ENCODE measurements at regions not wholly inside any gene's neighbourhood (a gene's known extent, or its start where the extent isn't known, plus 50 kb on each side); places are given as distances from the start of the nearest gene placed in this dataset.
"Not testable (repeated sequence)": the region's sequence is repeated elsewhere in the genome, so short reads cannot be mapped to it uniquely, and the experiment has no call there.

DNA sequence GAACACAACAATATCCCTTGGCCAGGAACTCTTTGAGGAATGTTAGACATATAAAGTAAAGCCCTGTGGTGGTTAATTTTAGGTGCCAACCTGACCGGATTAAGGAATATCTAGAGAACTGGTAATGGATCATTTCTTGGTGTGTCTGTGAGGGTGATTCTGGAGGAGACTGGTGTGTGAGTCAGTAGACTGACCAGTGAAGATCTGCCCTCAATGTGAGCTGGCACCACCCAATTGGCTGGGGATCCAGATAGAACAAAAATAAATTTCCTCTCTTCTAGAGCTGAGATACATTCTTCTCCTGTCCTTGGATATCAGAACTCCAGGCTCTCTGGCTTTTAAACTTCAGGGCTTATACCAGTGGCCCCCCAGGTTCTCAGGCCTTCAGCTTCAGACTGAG, 56.2 kb upstream of the TNPO1 start:
- no peak for DNase-seq

DNA sequence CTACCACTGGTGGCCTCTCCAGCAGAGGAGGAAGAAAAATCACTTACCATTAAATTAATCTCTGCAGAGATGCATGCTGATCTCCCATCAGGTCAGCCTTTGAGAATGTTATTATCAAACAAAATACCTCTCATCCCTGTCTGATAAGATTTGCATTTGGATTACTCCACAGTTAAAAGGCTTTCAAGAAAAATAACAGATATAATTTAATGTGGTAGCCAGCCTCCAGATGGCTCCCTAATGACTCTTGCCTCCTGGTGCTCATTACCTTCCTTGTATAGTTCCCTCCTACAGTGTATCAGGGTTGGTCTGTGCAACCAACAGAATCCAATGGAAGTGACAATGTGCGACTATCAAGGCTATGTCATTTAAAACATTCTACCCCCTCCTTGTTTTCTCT, 63.6 kb upstream of the TNPO1 start:
- no peak for DNase-seq

DNA sequence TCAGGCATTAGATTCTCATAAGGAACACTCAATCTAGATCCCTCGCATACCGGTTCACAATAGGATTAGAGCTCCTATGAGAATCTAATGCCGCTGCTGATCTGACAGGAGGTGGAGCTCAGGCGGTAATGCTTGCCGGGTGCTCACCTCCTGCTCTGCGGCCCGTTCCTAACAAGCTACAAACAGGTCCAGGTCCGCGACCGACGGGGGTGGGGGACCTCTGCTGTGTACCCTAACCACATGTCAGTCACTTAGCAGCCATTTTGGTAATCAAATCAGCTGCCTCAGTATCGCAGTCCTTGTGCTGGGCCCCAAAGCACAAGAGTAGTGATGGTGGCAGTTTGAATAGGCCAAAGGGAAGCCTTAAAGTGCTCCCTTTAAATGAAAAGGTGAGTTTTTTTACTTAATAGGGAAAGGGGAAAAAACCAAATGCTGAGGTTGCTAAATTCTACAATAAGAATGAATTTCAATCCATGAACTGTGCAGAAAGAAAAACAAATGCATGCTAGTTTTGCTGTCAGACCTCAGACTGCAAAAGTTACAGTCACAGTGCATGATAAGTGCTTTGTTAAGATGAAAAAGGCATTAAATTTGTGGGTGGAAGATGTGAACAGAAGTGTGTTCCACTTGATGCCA, 67.0 kb upstream of the TNPO1 start:
- DNase-seq = no peak

DNA sequence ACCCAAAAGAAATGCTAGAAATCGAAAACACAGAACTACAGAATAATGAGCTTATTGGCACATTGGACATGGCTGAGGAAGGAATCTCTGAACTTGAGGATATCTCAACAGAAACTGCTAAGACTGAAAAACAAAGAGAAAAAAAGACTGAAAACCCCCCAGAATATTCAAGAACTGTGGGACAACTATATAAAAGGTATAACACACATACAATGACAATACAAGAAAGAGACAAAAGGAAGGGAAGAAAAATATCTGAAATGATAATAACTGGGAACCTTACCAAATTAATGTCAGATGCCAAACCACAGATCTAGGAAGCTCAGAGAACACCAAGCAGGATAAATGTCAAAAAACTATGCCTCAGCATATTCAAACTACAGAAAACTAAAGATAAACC, 68.6 kb upstream of the TNPO1 start:
- no peak for DNase-seq

DNA sequence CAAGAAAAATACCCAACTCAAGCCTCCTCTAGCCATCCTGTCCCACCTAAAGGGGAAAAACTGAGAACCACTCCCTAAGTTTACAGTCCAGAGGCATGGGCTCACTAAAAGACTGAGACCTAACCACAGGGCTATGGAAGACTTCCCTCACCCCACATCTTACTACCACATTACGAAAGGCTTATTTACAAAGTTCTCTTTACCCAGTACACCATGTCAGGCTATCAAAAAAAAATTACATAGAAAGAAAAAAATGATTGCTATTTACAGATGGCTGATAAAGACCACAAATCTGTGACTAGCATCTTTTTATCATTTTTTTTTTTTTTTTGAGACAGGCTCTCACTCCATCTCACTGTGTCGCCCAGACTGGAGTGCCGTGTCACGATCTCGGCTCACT, 69.7 kb upstream of the TNPO1 start:
- DNase-seq = no peak

DNA sequence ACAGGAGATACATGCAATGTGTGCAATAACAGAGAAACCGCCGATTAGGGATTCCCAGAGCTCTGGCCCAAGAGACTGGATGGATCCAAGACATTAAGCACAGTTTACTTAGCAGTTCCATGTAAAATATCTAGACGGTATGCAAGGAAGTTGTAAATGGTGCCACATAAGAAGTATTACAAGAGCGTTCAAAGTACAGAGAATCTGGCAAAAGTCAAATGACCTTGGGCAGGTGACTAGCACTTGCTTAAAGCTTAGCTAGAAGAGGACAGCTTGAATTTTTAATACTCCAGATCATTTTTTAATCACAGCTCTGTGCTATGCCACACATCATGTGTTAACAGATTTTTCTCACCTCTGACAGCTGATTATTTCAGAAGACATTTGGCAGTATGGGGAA, 72.3 kb upstream of the TNPO1 start:
- no peak for DNase-seq

DNA sequence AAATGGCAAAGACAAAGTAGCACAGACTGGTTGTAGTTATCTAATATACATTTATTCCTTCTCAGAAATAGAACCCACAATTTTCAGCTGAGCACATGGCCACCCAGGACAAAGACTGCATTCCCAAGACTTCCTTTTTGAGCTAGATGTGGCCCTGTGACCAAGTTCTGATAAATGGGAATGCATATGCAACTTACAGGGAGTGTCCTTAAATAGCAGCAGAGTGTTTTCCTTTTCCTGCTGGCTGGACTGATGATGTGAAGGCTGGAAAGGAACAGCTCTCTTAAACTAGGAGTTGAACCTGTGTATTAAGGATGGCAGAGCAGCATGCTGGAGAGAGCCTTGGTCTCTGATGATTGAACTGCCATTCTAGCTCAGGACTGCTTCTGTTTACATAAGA, 74.7 kb upstream of the TNPO1 start:
- no peak for DNase-seq

DNA sequence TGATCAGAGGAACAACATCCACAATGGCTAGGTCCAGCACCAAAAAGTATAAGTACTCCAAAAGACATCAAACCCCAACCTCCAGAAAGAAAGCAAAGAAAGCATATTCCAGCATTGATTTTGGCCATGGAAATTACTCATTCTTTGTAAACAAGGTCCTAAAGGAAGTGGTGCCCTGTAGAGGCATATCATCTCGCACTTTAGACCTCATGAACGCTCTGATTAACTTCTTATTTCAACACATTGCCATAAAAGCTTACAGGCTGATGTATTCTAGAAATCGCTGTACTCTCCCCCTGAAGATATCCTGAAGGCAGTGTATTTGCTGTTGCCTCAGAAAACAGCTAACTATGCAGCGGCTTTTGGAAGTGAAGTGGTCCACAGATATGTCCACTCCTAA, 82.7 kb upstream of the TNPO1 start:
- DNase-seq = no peak

DNA sequence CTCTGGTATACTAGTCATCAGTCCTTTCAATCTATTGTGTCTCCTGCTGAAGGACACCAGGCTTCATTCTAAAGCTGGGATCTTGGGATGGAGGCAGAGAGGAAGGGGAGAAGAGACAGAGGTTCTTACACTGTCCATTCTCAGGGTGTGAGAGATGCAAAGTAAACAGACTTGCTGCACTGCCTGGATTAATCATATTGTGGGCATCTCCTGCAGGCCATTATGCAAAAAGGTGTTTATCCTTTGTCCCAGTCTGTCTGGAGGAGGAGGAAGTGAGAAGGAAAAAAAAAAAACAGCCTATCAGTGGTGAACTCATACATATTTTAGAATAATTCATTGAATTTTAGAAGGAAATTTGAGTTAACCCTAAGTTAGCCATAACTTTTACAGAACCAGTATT, 92.9 kb upstream of the TNPO1 start:
- DNase-seq = no peak

DNA sequence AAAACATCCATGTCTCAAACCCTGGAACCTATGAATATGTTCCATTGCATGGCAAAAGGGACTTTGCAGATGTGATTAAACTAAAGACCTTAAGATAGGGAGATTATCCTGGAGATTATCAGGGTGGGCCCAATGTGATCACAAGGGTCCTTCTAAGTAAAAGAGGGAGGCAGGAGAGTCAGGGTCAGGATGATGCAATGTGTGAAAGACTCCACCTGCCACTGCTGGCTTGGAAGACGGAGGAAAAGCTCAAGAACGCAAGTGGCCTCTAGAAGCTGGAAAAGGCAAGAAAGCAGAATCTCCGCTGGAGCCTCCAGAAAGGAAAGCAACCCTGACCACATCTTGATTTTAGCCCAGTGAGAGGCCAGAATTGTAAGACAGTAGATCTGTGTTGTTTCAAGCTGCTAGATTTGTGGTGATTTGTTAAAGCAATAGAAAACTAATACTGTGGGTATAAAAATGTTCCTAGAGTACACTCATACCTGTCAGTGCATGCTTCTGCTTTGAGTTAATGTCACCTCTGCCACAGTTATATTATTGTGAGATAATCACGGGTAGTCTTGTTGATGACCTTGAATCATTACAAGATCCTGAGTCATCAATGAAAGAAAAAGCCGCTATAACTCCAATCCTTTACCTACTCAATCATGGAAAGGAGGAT, 93.5 kb upstream of the TNPO1 start:
- no peak for DNase-seq

DNA sequence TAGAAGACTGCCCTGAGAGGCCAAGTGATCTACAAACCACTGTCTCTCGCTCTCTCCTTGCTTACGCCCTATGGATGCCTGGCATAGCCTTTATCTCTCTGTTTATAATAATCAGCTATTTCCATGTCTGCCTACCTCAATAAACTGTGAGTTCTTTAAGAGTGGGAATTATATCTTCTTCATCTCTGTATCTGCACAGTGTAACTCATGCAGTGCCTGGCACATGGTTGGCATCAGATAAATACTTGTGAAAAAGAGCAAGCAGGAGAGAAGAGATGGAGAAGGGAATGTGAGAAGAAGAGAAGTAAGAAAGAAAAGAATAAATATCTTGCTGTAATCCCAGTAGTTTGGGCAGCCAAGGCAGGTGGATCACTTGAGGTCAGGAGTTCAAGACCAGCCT, 94.6 kb upstream of the TNPO1 start:
- no peak for DNase-seq

DNA sequence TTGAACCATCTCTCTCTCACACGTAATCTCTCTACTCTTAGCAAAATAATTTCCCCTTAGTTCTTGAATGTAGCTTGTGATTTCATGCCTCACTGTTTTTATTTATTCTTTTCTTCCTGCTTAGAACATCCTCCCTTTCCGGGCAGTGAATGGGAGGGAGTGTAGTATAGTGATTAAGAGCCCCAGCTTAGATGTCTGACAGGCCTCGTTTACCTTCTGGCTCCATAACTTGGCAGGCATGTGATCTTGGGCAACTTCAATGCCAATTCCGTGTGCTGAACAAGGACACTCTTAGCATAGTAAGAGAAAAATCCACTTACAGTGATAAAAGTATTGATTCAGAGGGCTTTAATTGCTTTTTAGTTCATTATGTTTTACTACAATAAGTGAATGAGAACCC, 96.3 kb upstream of the TNPO1 start:
- no peak for DNase-seq

DNA sequence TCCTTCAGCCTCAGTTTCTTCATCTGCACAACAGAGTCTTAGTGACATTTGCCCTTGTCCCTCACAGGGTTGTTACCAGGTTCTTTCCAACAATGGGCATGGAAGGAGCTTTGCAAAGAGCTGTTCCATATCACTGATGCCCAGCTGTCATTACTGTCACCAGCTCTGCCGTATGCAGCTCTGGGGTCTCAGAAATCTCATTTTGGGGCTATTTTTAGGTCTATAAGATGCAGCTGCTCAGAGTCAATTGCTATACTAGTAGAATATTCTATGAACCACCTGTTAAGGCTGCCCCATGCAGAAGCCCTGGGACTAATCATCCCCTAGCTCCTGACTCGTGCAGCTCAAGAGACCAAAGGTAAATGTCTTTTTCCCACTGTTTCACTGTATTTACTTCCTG, 105.1 kb upstream of the TNPO1 start:
- no peak for DNase-seq

DNA sequence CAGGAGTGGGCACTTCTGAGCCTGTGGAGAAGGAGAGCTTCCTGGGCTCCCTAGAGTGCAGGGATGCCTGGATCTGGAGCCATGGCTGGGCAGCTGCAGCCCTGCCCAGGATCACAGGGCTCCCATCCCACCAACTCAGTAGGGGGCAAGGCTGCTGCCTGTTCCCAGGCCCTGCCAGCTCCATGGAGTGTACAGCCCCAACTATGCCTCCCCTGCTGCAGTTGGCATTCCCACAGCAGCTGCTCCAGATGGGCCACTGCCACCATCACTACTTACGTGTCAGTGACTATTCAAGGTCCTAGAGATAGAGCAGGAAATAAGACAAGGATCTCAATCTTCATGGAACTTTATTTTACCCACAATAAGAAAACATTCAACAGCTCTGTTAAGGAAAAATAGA, 107.1 kb upstream of the TNPO1 start:
- no peak for DNase-seq

DNA sequence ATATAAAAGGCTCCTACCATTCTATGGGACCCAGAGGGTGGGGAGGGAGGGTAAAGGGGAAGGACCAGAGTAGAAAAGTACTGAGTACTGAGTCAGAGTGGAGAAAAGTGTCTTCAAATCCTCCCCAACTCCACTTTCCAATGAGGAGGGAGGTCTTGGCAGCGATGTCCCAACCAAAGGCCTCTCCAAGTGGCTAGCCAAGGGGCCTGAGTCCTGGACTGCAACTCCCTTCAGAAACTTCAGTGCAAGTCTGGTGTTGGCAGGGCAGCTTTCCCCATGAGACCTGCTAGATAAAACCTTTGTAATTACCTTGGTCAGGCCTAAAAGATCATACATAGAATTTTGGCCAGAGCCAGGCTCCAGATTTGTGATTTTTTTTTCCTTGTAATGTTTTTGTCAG, 111.3 kb upstream of the TNPO1 start:
- no peak for DNase-seq

DNA sequence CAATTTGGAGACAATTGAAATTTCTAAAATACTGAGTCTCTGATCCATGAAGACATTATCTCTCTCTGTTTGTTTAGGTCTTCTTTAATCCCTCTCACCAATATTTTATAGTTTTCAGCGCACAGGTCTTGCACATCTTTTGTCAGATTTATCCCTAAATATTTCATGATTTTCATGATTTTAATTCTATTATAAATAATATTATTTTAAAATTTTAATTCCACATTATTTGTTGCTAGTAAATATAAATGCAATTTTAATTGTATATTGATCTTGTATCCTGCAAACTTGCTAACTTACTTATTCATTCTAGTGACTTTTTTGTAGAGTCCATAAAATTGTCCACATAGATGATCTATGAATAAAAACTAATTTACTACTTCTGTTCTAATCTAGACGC, 112.6 kb upstream of the TNPO1 start:
- no peak for DNase-seq

DNA sequence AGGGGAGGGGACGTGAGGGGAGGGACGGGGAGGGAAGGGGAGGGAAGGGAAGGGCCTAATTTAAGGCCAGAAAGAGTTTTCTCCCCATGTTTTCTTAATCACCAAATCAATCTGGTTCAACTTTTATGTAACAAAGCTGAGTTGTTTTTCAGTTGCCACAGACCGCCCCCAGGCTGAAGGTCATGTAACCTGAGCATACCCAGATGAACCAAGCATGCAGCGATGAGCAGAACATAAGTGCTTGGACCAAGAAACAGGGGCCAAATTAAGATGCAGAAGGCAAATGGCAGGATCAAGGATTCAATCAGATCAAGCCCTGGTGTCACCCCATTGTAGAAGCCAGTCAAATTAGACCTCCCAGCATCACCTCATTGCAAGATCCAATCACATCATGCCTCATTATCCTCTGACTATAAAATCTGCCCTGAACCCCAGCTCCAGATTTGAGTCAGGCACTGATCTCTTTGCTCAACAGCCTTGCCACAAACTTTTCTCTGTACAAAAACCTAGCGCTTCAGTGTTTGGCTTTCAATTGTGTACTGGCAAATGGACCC, 113.5 kb upstream of the TNPO1 start:
- DNase-seq = no peak

DNA sequence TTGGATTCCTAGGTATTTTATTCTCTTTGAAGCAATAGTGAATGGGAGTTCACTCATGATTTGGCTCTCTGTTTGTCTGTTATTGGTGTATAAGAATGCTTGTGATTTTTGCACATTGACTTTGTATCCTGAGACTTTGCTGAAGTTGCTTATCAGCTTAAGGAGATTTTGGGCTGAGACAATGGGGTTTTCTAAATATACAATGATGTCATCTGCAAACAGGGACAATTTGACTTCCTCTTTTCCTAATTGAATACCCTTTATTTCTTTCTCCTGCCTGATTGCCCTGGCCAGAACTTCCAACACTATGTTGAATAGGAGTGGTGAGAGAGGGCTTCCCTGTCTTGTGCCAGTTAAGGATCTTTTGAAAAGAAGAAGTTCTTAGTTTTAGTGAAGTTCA, 114.4 kb upstream of the TNPO1 start:
- not testable (repeated sequence) for DNase-seq

DNA sequence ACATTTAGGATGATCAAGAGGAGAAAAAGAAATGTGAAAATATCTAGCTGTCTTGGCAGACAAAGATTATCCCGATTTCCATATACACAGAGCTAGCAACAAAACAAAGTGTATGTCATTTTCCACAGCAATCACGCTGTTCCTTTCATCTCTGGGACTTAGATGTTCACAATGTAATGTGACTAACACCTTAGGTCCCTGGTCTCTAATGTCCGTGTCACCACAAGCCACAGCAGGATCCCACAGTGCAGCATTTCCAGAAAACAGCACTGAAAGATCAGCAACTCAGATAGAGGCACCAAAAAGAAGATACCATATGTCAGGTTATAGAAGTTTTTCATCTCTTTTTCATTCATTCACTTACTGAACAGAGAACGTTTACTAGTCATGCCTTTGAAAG, 118.0 kb upstream of the TNPO1 start:
- no peak for DNase-seq

DNA sequence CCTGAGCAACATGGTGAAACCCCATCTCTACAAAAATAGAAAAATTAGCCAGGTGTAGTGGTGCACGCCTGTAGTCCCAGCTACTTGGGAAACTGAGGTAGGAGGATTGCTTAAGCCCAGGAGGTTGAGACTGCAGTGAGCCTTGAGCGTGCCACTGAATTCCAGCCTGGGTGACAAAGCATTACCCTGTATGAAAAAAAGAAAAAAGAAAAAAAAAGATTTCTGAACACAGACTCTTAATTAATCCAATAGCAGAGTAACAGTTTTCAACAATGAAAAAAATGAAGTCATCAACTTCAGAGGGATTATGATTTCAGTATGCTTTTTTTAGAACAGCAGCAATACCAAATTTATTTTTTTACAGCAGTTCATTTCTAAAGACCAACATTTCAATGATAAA, 118.8 kb upstream of the TNPO1 start:
- DNase-seq = no peak

DNA sequence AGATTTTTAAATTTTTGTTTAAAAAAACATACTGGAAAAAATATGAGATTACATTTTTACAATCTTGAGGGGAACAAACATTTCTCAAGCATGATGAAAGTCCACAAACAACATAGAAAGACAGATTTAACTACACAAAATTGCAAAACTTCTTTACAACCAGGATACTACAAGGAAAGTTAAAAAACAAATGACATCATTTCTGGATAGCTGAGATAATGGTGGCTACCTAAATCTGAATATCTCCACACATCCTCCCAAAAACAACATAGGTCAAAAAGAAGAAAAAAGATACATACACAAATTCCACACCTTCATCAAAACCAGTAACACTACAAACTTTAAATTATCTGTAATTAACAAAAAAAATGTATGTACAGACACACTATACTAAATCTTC, 120.8 kb upstream of the TNPO1 start:
- no peak for DNase-seq

DNA sequence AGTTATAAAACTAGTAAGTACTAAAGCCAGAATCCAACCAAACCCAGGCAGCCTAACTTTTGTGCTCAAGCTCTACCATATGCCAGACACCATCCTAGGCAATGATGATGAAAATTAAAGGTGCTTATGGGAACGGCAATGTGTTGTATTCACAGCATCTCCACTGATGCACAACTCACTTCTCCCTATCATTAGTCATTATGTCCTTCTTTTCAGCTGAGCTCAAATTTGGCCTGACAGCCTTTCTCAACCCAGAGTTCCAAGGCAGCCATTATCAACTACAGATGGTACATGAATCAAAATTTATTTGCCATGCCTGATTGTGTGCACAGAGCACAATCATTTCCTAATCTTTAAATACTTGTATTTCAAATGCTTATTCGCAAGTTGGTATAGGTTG, 121.6 kb upstream of the TNPO1 start:
- DNase-seq = no peak

DNA sequence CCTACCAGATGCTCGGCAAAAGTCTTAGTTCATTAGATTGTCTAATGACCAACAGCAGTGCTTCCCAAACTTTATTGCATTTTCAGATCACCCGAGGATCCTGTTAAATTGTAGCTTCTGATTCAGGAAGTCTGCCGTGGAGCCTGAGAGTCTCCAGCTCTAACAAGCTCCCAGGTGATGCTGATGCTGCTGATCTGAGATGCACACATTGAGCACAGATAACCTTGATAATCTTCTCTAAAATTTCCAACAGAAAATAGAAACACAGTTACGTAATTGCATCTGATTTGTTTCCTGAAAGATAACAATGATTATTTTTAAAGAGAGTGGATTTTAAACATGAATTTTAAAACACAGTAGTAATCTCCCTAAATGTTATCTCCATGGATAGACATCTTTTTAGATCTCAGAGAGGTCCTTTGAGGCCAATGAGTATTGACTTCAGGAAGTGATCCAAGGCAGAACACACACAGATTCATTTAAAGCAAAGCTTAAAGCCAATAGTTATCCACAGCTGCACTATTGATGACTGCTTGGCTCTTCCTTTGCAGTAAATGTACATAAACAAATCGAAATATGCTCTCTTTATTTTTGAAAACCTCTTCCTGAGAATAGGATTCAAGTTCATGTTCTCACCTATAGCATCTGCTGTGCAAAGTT, 122.8 kb upstream of the TNPO1 start:
- no peak for DNase-seq

DNA sequence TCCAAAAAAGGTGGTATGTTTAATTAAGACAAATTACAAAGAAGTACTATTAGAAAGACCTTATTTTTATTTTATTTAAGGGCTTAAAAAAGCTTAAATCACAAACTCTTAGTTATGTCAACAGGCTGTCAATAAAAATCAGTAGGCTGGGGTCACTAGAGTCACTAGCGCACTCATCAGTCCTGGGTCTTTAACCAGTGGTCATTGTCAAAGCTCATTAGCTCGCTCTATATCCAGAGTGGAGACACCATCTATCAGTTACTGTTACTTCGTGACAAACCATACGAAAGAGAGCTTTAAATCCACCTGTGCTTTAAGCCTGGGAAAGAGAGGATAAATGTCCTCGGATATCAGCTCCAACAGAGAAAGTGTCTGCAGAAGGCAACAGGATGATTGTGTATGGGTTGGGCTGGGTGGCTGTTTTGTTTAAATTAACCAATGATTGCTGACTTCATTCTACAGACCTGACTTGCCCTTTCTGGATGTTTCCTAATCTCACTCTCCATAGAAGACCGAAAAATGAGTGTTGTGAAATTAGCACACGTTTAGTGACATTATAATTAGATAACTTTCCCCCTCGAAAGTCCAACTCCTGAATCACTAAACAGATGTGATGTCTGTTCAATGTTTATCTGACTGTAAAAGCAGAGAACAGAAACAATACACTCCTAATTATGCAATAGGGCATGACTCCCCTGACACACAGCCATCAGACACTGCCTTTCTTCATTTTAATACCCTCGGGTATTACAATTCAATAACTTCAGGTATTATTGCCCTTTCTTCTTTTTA, 123.6 kb upstream of the TNPO1 start:
- DNase-seq = no peak

Measured in SIG-M5 (cell line).